ENCODE measurements at regions not wholly inside any gene's neighbourhood (a gene's known extent, or its start where the extent isn't known, plus 50 kb on each side); places are given as distances from the start of the nearest gene placed in this dataset.

- TF ChIP-seq CTCF (IDR thresholded peaks at IDR 0.05; ENCODE audit: poor library complexity, severe bottlenecking) (no peak), SMC3 (conservative IDR thresholded peaks at IDR 0.05; ENCODE audit: poor library complexity) (no peak), POLR2AphosphoS5 (IDR thresholded peaks at IDR 0.05) (no peak), REST (IDR thresholded peaks at IDR 0.05; ENCODE audit: borderline replicate concordance) (no peak), TAF1 (IDR thresholded peaks at IDR 0.05; ENCODE audit: low read depth) (no peak), EZH2 (IDR thresholded peaks at IDR 0.05; ENCODE audit: borderline replicate concordance, insufficient read depth, low read length, poor library complexity, severe bottlenecking) (no peak), MXI1 (conservative IDR thresholded peaks at IDR 0.05; ENCODE audit: poor library complexity, severe bottlenecking) (no peak), RAD21 (conservative IDR thresholded peaks at IDR 0.05) (no peak), EP300 (conservative IDR thresholded peaks at IDR 0.05; ENCODE audit: poor library complexity, severe bottlenecking) (no peak)
These were observed 240.1 kb upstream of the PHYHIPL start for GRCh38 chr10:58936364-58936763.
